ENCODE measurements at regions not wholly inside any gene's neighbourhood (a gene's known extent, or its start where the extent isn't known, plus 50 kb on each side); places are given as distances from the start of the nearest gene placed in this dataset.
"Not testable (repeated sequence)": the region's sequence is repeated elsewhere in the genome, so short reads cannot be mapped to it uniquely, and the experiment has no call there.

GRCh38 chrX:1807301-1807731 is 192.5 kb downstream of the ASMT start:
- H3K4me1 ChIP-seq, result no peaks in the 10 kb centered on the region
- H3K27ac ChIP-seq, result no peak overlapping the region
- H3K79me2 ChIP-seq, result no peaks in the 10 kb centered on the region
- H2AFZ ChIP-seq, result no peak overlapping the region
- no peak overlapping the region for H3K4me2 ChIP-seq (ENCODE audit: low read length)
- no peak overlapping the region for H3K9ac ChIP-seq
- H3K27me3 ChIP-seq (ENCODE audit: control insufficient read depth, insufficient read depth, low read length), result no peaks in the 10 kb centered on the region
- no peaks in the 10 kb centered on the region for H3K36me3 ChIP-seq (ENCODE audit: control insufficient read depth, insufficient read depth, low read length)
- no peaks in the 10 kb centered on the region for H3K9me3 ChIP-seq (ENCODE audit: control insufficient read depth, low read length)
- H3K4me3 ChIP-seq (ENCODE audit: low read depth, low read length), result no peak overlapping the region
- TF ChIP-seq, protein P1, sequence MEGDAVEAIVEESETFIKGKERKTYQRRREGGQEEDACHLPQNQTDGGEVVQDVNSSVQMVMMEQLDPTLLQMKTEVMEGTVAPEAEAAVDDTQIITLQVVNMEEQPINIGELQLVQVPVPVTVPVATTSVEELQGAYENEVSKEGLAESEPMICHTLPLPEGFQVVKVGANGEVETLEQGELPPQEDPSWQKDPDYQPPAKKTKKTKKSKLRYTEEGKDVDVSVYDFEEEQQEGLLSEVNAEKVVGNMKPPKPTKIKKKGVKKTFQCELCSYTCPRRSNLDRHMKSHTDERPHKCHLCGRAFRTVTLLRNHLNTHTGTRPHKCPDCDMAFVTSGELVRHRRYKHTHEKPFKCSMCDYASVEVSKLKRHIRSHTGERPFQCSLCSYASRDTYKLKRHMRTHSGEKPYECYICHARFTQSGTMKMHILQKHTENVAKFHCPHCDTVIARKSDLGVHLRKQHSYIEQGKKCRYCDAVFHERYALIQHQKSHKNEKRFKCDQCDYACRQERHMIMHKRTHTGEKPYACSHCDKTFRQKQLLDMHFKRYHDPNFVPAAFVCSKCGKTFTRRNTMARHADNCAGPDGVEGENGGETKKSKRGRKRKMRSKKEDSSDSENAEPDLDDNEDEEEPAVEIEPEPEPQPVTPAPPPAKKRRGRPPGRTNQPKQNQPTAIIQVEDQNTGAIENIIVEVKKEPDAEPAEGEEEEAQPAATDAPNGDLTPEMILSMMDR (IDR thresholded peaks at IDR 0.05), result no peak

GRCh38 chrX:1809581-1809980 is 194.7 kb downstream of the ASMT start:
- Histone ChIP-seq H3K9ac (no peak overlapping the region), H3K79me2 (no peaks in the 10 kb centered on the region), H3K4me3 (ENCODE audit: low read depth, low read length) (no peak overlapping the region), H3K4me2 (ENCODE audit: low read length) (no peak overlapping the region), H3K27ac (no peak overlapping the region), H3K36me3 (ENCODE audit: control insufficient read depth, insufficient read depth, low read length) (no peaks in the 10 kb centered on the region), H3K27me3 (ENCODE audit: control insufficient read depth, insufficient read depth, low read length) (no peaks in the 10 kb centered on the region), H3K4me1 (no peaks in the 10 kb centered on the region), H3K9me3 (ENCODE audit: control insufficient read depth, low read length) (no peaks in the 10 kb centered on the region), H2AFZ (no peak overlapping the region)
- TF ChIP-seq, protein P1 (IDR thresholded peaks at IDR 0.05), result no peak

DNA sequence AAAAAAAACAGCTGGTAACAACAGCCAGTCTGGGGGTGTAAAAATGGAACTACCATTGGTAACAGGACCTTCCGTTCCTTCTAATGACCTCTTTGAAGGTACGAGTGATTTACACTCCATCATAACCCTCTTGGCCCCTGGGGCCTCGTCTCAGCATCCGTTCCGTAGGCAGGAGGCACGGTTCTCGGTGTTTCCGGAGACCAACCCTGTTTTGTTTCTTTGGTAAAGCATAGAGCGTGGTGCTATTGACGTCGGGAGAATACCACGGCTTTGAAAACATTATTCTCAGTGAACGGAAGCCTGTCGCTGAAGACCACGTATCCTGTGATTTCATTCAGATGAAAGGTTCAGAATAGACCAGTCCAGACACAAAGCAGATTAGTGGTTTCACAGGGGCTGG is 198.9 kb downstream of the ASMT start:
- no peaks in the 10 kb centered on the region for H3K4me1 ChIP-seq
- no peak overlapping the region for H3K9ac ChIP-seq
- H3K4me2 ChIP-seq (ENCODE audit: low read length), result no peak overlapping the region
- TF ChIP-seq, protein P1 (IDR thresholded peaks at IDR 0.05), result no peak
- H3K27ac ChIP-seq, result no peak overlapping the region
- H3K4me3 ChIP-seq (ENCODE audit: low read depth, low read length), result no peak overlapping the region
- no peaks in the 10 kb centered on the region for H3K27me3 ChIP-seq (ENCODE audit: control insufficient read depth, insufficient read depth, low read length)
- no peak overlapping the region for H2AFZ ChIP-seq
- H3K36me3 ChIP-seq (ENCODE audit: control insufficient read depth, insufficient read depth, low read length), result no peaks in the 10 kb centered on the region
- H3K9me3 ChIP-seq (ENCODE audit: control insufficient read depth, low read length), result no peaks in the 10 kb centered on the region
- H3K79me2 ChIP-seq, result no peaks in the 10 kb centered on the region

- H3K9ac ChIP-seq, result no peak overlapping the region
- TF ChIP-seq, protein P1 (IDR thresholded peaks at IDR 0.05), result no peak
- H3K27me3 ChIP-seq (ENCODE audit: control insufficient read depth, insufficient read depth, low read length), result no peaks in the 10 kb centered on the region
These were observed 200.8 kb downstream of the ASMT start for GRCh38 chrX:1815456-1816175.

DNA sequence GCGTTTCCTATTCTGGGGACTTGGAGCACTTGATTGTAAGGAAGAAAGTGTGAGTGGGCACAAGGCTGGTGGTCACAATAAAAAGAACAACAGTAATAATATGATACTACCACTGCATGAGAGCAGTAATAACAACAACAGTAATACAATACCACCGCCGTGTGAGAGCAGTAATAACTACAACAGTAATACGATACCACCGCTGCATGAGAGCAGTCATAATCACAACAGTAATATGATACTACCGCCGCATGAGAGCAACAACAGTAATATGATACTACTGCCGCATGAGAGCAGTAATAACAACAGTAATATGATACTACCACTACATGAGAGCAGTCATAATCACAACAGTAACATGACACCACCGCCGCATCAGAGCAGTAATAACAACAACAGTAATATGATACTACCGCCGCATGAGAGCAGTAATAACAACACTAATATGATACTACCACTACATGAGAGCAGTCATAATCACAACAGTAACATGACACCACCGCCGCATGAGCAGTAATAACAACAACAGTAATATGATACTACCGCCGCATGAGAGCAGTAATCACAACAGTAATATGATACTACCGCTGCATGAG is 201.6 kb downstream of the ASMT start:
- not testable (repeated sequence) for H3K9me3 ChIP-seq (ENCODE audit: control insufficient read depth, low read length); H3K36me3 ChIP-seq (ENCODE audit: control insufficient read depth, insufficient read depth, low read length)

More at GRCh38 chrX:1815456-1816175, 200.8 kb downstream of the ASMT start:
- Histone ChIP-seq H3K36me3 (ENCODE audit: control insufficient read depth, insufficient read depth, low read length) (no peaks in the 10 kb centered on the region), H3K27ac (no peak overlapping the region), H3K4me1 (no peaks in the 10 kb centered on the region), H3K4me3 (ENCODE audit: low read depth, low read length) (no peak overlapping the region), H2AFZ (no peak overlapping the region), H3K79me2 (no peaks in the 10 kb centered on the region), H3K9me3 (ENCODE audit: control insufficient read depth, low read length) (no peaks in the 10 kb centered on the region), H3K4me2 (ENCODE audit: low read length) (no peak overlapping the region)

More for the DNA sequence above, 201.6 kb downstream of the ASMT start:
- H3K79me2 ChIP-seq; H2AFZ ChIP-seq; H3K9ac ChIP-seq; H3K4me1 ChIP-seq; H3K27me3 ChIP-seq (ENCODE audit: control insufficient read depth, insufficient read depth, low read length); H3K4me3 ChIP-seq (ENCODE audit: low read depth, low read length); H3K27ac ChIP-seq; H3K4me2 ChIP-seq (ENCODE audit: low read length): not testable (repeated sequence)
